DMS 273 treated with DMSO at 0.1 percent for 48 hours (cell line): ENCODE measurements at regions not wholly inside any gene's neighbourhood (a gene's known extent, or its start where the extent isn't known, plus 50 kb on each side); places are given as distances from the start of the nearest gene placed in this dataset.

ENCODE experiments used
- DNase-seq: peaks from one replicate; lab custom pipeline; 2025; lab: John Stamatoyannopoulos, UW

- DNase-seq: no peak
Observed at GRCh38 chr22:48373626-48374173, 1454.0 kb downstream of the BRD1 start.

- DNase-seq: no peak
Observed at GRCh38 chr22:48372390-48372789, 1455.3 kb downstream of the BRD1 start.

- no peak for DNase-seq
Observed at GRCh38 chr22:48371391-48371790, 1456.3 kb downstream of the BRD1 start.

GRCh38 chr22:48370508-48371325 lies 1457.0 kb downstream of the BRD1 start:
- no peak for DNase-seq

GRCh38 chr22:48369789-48370507 lies 1457.7 kb downstream of the BRD1 start:
- no peak for DNase-seq

- DNase-seq: no peak
Observed at GRCh38 chr22:48368975-48369525, 1458.6 kb downstream of the BRD1 start.

GRCh38 chr22:48367731-48368130 lies 1459.9 kb downstream of the BRD1 start:
- DNase-seq: no peak

- DNase-seq: no peak
Observed at GRCh38 chr22:48366591-48366990, 1461.1 kb downstream of the BRD1 start.

- no peak for DNase-seq
Observed at GRCh38 chr22:48366056-48366455, 1461.6 kb downstream of the BRD1 start.

GRCh38 chr22:48365386-48365785 lies 1462.3 kb downstream of the BRD1 start:
- no peak for DNase-seq

GRCh38 chr22:48362721-48363404 lies 1464.8 kb downstream of the BRD1 start:
- DNase-seq: no peak

- DNase-seq: no peak
Observed at GRCh38 chr22:48361099-48361639, 1466.5 kb downstream of the BRD1 start.

GRCh38 chr22:48359613-48359965 lies 1468.1 kb downstream of the BRD1 start:
- no peak for DNase-seq

GRCh38 chr22:48358886-48359612 lies 1468.6 kb downstream of the BRD1 start:
- DNase-seq: no peak

- no peak for DNase-seq
Observed at GRCh38 chr22:48357961-48358360, 1469.7 kb downstream of the BRD1 start.

GRCh38 chr22:48357196-48357595 lies 1470.5 kb downstream of the BRD1 start:
- no peak for DNase-seq

- DNase-seq: no peak
Observed at GRCh38 chr22:48356731-48357130, 1470.9 kb downstream of the BRD1 start.

- DNase-seq: no peak
Observed at GRCh38 chr22:48354096-48354495, 1473.6 kb downstream of the BRD1 start.

- DNase-seq: no peak
Observed at GRCh38 chr22:48353116-48353947, 1474.3 kb downstream of the BRD1 start.
